ENCODE measurements at regions not wholly inside any gene's neighbourhood (a gene's known extent, or its start where the extent isn't known, plus 50 kb on each side); places are given as distances from the start of the nearest gene placed in this dataset.

DNA sequence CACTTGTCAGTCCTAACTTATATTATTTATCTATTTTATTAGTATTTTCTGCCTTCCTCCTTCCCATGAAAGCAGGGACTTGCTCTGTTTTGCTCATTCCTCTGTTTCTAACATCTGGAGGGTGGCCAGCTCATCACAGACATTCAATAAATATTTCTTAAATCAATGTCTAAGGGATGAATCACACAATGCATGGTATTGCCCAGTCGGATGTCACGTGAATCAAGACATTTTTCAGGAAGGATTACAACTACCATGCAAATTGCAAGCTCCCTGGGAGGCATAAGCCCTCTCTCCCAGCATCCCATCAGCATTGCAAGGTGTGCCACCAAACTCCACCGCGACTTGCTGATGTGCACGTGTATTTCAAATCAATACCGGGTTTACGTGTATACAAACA lies 146.6 kb upstream of the RNF32 start:
- H3K27ac ChIP-seq, result no peak overlapping the region
- no peak for TF ChIP-seq ZFX (IDR thresholded peaks at IDR 0.05)

DNA sequence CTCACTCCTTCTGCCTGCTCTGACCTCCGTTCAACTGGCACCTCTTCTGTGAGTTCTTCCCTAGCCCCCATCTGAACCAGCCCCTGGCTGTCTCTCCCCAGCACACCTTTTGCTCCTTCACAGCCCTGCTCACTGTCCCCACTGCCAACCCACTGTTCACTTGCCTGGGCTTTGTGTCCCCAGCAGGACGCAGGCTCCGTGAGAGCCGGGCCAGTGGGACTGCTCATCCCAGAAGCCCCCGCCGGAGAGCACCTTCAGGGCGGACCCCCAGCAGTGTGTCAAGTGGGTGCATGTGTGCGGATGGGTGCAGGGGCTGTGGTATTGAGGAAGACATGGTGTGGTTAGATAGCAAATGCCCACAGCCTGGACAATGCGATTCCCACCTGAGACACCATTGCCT lies 148.4 kb upstream of the RNF32 start:
- TF ChIP-seq, protein P1, sequence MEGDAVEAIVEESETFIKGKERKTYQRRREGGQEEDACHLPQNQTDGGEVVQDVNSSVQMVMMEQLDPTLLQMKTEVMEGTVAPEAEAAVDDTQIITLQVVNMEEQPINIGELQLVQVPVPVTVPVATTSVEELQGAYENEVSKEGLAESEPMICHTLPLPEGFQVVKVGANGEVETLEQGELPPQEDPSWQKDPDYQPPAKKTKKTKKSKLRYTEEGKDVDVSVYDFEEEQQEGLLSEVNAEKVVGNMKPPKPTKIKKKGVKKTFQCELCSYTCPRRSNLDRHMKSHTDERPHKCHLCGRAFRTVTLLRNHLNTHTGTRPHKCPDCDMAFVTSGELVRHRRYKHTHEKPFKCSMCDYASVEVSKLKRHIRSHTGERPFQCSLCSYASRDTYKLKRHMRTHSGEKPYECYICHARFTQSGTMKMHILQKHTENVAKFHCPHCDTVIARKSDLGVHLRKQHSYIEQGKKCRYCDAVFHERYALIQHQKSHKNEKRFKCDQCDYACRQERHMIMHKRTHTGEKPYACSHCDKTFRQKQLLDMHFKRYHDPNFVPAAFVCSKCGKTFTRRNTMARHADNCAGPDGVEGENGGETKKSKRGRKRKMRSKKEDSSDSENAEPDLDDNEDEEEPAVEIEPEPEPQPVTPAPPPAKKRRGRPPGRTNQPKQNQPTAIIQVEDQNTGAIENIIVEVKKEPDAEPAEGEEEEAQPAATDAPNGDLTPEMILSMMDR (conservative IDR thresholded peaks at IDR 0.05), result no peak
- no peak for TF ChIP-seq ZFX (IDR thresholded peaks at IDR 0.05)
- H3K27ac ChIP-seq, result no peak overlapping the region

DNA sequence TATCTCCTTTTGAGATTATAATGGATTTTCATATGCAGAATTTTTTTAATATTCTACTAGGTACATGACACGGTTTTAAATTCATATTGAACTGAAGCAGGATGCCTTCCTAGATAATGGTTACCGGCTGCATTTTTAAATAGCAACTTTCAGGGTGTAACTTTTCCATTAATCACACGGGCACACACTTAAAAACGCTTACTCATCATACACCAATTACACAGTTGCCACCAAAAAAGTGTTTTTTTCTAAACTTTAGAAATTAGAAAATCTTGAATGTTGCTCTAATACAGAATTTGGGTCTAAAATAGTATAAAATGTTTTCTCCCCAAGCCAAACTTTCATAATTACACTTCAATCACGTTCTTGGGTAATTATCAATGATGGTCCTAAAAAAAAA lies 149.1 kb upstream of the RNF32 start:
- TF ChIP-seq ZFX (IDR thresholded peaks at IDR 0.05), result no peak
- TF ChIP-seq, protein P1 (conservative IDR thresholded peaks at IDR 0.05), result no peak
- H3K27ac ChIP-seq, result no peak overlapping the region

DNA sequence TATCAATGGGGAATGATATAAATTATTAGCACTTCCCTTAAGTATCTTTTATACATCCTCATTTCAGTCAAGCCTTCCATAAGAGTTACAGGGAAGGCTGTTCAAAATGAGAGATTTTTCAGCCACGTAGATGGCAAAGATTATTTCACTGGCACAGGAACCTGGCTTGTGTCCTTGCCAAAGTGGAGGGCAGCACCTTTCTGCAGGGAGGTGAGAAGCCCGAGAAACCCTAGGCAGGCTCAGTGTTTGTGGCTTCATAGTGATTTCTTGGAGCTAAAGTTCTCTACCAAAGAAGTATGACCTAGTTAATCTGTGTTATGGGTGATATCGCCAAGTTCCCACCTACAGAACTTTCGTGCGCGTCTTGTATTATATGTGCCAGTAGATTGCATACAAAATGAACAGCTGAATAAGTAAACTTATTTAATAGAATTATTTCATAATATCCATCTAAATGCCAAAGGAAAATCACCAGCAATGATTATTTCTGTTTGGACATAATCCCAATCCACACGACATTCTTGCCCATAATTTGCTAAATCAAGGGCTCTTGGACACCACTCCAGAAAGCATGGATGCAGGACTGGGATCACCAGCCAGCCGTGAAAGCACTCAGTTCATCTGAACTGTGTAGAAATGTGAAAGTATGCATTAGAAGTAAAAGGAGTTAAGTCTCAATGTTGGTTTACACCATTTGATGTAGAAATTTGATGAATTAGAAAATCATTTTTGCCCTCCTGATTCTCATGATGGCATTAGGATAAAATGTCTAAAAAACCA lies 150.4 kb upstream of the RNF32 start:
- no peak for TF ChIP-seq ZFX (IDR thresholded peaks at IDR 0.05)
- TF ChIP-seq, protein P1 (conservative IDR thresholded peaks at IDR 0.05), result no peak
- no peak overlapping the region for H3K27ac ChIP-seq

DNA sequence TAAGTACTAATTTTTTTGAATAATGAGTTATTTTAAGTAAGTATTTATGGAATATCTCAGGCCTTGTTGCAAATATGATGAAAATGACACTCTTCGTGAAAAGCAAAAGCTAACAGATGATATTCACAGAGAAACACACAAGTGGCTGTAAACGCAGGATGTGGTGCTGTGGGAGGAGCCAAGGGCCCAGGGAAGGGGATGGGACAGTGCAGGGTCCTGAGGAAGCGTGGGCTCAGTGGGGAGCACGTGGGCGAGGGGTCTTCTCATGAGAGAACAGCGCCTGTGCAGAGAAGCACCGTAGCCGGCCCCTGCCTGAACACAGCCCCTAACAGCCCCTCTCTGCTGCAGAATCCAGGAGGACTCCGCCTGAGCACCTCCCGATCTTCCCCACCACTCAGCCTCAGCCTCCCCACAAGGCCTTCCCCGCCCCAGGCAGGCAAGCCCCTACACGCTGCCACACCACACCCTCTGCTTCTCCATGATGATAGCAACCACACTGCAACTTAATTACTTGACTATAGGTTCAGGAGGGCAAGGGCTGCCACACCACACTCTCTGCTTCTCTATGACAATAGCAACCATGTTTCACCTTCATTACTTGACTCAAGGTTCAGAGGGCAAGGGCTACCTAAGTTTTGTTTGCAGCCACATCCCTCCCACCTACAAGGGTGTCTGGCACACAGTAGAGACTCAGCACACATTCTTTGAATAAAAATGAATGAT lies 152.6 kb upstream of the RNF32 start:
- TF ChIP-seq ZFX (IDR thresholded peaks at IDR 0.05), result no peak
- TF ChIP-seq, protein P1 (conservative IDR thresholded peaks at IDR 0.05), result no peak
- no peak overlapping the region for H3K27ac ChIP-seq

DNA sequence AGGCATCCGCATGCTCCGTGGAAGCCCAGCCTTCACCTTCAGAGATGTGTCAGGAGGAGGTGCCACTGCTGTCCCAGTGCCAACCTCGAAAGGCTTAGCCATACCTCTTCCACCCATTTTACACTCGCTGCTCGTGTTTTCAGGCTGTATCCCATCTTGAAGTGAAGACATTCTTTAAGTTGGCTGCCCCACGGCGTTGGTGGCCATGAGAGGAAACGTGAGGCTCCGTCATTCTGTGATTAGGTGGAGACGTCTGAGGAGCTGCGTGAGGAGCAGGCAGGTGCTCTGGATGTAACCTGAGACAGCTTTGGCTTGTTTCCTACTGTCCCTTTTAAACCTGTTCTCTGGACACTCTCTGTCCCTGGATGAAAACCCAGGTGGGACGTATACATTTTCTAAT lies 159.9 kb upstream of the RNF32 start:
- peak overlapping the region; percentile 28; the same call in 1 of the 2 replicates for H3K27ac ChIP-seq
- TF ChIP-seq ZFX (IDR thresholded peaks at IDR 0.05), result no peak

DNA sequence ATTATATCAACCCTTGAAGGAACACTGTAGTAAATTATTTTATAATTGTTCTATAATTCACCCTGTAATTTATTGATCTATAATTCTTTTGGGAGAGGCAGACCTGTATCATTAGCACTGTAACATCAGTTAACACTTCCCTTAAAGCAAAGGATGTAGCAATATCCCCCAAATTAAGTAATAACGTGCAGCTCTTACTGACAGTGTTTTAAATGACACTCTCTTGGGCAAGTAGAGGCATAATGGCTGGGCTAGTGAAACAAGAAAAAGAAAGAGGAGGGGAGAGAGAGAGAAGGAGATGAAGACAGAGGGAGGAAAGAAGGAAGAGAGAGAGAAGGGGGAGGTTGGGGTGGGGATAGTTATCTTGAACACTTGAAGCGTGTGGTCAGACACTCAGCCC lies 161.0 kb upstream of the RNF32 start:
- H3K27ac ChIP-seq, result no peak overlapping the region
- TF ChIP-seq, protein P1 (conservative IDR thresholded peaks at IDR 0.05), result no peak
- TF ChIP-seq ZFX (IDR thresholded peaks at IDR 0.05), result no peak

DNA sequence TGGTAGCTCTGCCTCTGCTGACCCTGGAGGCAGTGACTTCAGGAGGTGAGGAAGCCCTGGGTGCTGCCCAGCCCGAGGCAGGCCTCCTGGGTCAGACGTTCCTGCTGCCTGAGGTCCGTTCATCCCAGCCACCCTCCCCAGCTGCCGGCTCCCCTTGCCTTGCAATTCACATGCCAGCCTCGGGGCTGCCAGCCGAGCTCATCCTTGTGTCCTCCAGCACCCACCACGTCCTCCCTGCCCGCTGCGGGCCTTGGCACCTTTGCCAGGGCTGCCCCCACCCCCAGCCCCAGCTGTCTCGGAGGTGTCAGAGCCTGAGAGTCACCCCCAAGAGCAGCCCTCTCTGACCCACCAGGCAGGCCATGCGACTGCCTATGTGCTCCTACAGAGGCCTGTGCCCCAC lies 162.1 kb upstream of the RNF32 start:
- no peak overlapping the region for H3K27ac ChIP-seq
- TF ChIP-seq, protein P1 (conservative IDR thresholded peaks at IDR 0.05), result no peak
- no peak for TF ChIP-seq ZFX (IDR thresholded peaks at IDR 0.05)

Data from C4-2B (cell line).